Kidney (tissue), 13 donors: ENCODE measurements at regions not wholly inside any gene's neighbourhood (a gene's known extent, or its start where the extent isn't known, plus 50 kb on each side); places are given as distances from the start of the nearest gene placed in this dataset.

ENCODE experiments used
- DNase-seq, 5 donors: peaks; one replicate each; pipeline ENCODE4 v3.0.0-alpha.2; 2013 to 2020
- FAIRE-seq: peaks from 2 replicates; lab custom pipeline; 2012; peaks lifted over from hg19 to GRCh38; lab: Jason Lieb, UNC
- H3K27ac ChIP-seq, 2 donors: one replicate each; pipeline ENCODE4 v1.7.0; 2013; ENCODE audit warnings: low read depth in 2 of 2, low read length in 2 of 2, inconsistent platforms in 1 of 2
- H3K27me3 ChIP-seq: one replicate; pipeline ENCODE4 v1.7.1; 2013; ENCODE audit warnings: low read length, inconsistent platforms; ENCODE audit not compliant: control insufficient read depth, insufficient read depth
- H3K36me3 ChIP-seq, 3 donors: one replicate each; pipeline versions ENCODE4 v1.7.0 to v1.7.1; 2013; ENCODE audit warnings: low read length in 3 of 3, control low read depth in 1 of 3, inconsistent platforms in 1 of 3; ENCODE audit not compliant: insufficient read depth in 3 of 3, control insufficient read depth in 2 of 3
- H3K4me1 ChIP-seq, 3 donors: one replicate each; pipeline versions ENCODE4 v1.7.0 to v1.7.1; 2013; ENCODE audit warnings: low read length in 3 of 3, inconsistent platforms in 1 of 3, low read depth in 1 of 3; ENCODE audit not compliant: control insufficient read depth in 2 of 3, insufficient read depth in 2 of 3
- H3K4me3 ChIP-seq, 3 donors: one replicate each; pipeline versions ENCODE4 v1.7.0 to v1.8.1; 2013; ENCODE audit warnings: low read length in 3 of 3, control low read depth in 1 of 3, inconsistent platforms in 1 of 3
- H3K9ac ChIP-seq, 3 donors: one replicate each; pipeline versions ENCODE4 v1.7.0 to v1.7.1; 2013; ENCODE audit warnings: low read length in 3 of 3, control low read depth in 1 of 3, inconsistent platforms in 1 of 3
- H3K9me3 ChIP-seq, 3 donors: one replicate each; pipeline versions ENCODE4 v1.7.0 to v1.7.1; 2013; ENCODE audit warnings: low read length in 3 of 3, control low read depth in 1 of 3, inconsistent platforms in 1 of 3; ENCODE audit not compliant: control insufficient read depth in 2 of 3, insufficient read depth in 1 of 3
- CTCF ChIP-seq: IDR thresholded peaks from 3 replicates; pipeline ENCODE4 v1.5.1; 2012; ENCODE audit warnings: mild to moderate bottlenecking, moderate library complexity, borderline replicate concordance; ENCODE audit not compliant: insufficient read depth; ENCODE audit errors: extremely low read depth
- intact Hi-C: fragments of 100-400 bp; cut with DNase I; formaldehyde crosslinking; loops from one replicate; pipeline ENCODE4 v1.11.1; 2022
- donor health status: control.
- donor health status: control.
- donor health status: control.
- donor health status: control.
- donor health status: control.
- donor health status: DM: yes; HTN: yes; CAD: no.
- donor health status: Normal renal cell carcinoma (clear cell type).

- FAIRE-seq, result no peak
- Histone ChIP-seq H3K9ac (no peak overlapping the region), H3K36me3 (no peaks in the 10 kb centered on the region), H3K4me1 (no peaks in the 10 kb centered on the region), H3K27ac (no peak overlapping the region), H3K4me3 (no peak overlapping the region), H3K9me3 (peaks cover 0 to 2% (median 0%) of the 10 kb centered on the region in 3 donors), H3K27me3 (no peaks in the 10 kb centered on the region)
- DNase-seq, result no peak
- intact Hi-C loops, result loop anchor here (5.0 kb wide), 1 partner anchor 202 kb away; no protein-coding TSS in a partner anchor
- no peak for TF ChIP-seq CTCF
These were observed 86.8 kb downstream of the LSM3 start for GRCh38 chr3:14265246-14265962.

- peak in 1 of 5 donors; percentile 52 for DNase-seq
- H3K27ac ChIP-seq, result no peak overlapping the region
- H3K36me3 ChIP-seq, result no peaks in the 10 kb centered on the region
- FAIRE-seq, result no peak
- intact Hi-C loops, result loop anchor here (5.0 kb wide), 1 partner anchor 201 kb away; no protein-coding TSS in a partner anchor
- no peak overlapping the region for H3K4me3 ChIP-seq
- H3K9me3 ChIP-seq, result peaks cover 0 to 2% (median 0%) of the 10 kb centered on the region in 3 donors
- no peaks in the 10 kb centered on the region for H3K27me3 ChIP-seq
- H3K4me1 ChIP-seq, result no peaks in the 10 kb centered on the region
- no peak overlapping the region for H3K9ac ChIP-seq
- no peak for TF ChIP-seq CTCF
These were observed 87.7 kb downstream of the LSM3 start for GRCh38 chr3:14266361-14266760.

- intact Hi-C loops, result loop anchor here (5.0 kb wide), 1 partner anchor 199 kb away; no protein-coding TSS in a partner anchor
- TF ChIP-seq CTCF, result no peak
These were observed 89.4 kb downstream of the LSM3 start for GRCh38 chr3:14267976-14268375.

More at GRCh38 chr3:14267976-14268375, 89.4 kb downstream of the LSM3 start:
- no peak overlapping the region for H3K4me3 ChIP-seq
- no peak for FAIRE-seq
- H3K9me3 ChIP-seq, result peaks cover 0 to 2% (median 0%) of the 10 kb centered on the region in 3 donors
- no peaks in the 10 kb centered on the region for H3K4me1 ChIP-seq
- no peaks in the 10 kb centered on the region for H3K27me3 ChIP-seq
- no peak overlapping the region for H3K9ac ChIP-seq
- H3K27ac ChIP-seq, result no peak overlapping the region
- no peak for DNase-seq
- H3K36me3 ChIP-seq, result no peaks in the 10 kb centered on the region
